Limb (tissue), 2 donors: ENCODE measurements at regions not wholly inside any gene's neighbourhood (a gene's known extent, or its start where the extent isn't known, plus 50 kb on each side); places are given as distances from the start of the nearest gene placed in this dataset.
"Not testable (repeated sequence)": the region's sequence is repeated elsewhere in the genome, so short reads cannot be mapped to it uniquely, and the experiment has no call there.

ENCODE experiments used
- DNase-seq, 2 donors: peaks; one replicate each; pipeline ENCODE4 v3.0.0-alpha.2; 2016; ENCODE audit errors: extremely low spot score in 2 of 2

- no peak for DNase-seq
Observed at GRCh38 chr18:68429841-68430240, 285.1 kb downstream of the TMX3 start.

DNA sequence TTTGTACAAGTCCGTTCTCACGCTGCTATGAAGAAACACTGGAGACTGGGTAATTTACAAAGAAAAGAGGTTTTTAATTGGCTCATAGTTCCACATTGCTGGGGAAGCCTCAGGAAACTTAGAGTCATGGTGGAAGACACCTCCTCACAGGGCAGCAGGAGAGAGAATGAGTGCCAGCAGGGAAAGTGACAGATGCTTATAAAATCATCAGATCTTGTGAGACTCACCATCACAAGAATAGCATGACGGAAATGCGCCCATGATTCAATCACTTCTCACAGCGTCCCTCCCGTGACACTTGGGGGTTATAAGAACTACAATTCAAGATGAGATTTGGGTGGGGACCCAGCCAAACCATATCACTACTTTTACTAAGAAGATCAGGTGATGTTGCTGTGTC, 285.8 kb downstream of the TMX3 start:
- no peak for DNase-seq

GRCh38 chr18:68428661-68429060, 286.2 kb downstream of the TMX3 start:
- no peak for DNase-seq

DNA sequence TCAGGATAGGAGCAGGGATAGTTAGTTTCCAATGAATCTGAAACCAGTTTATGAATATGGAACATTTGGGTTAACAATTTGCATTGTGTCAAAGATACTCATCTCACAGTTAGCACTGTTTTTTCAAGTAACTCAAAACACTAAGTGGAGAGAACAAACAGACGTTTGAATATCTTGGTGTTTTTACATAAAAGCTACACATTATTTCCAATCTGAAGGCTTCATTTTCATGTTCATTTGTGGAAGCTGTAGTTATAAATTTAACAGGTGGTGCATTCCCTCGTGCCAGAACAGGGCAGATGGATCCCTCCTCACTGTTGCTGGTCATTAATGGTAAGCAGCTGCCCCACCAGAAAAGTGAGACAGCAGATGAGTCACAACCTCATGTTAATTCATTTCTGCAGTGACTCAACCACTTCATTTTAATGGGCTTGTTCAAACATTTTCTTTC, 286.9 kb downstream of the TMX3 start:
- DNase-seq, result peak; percentile 34 to 54

DNA sequence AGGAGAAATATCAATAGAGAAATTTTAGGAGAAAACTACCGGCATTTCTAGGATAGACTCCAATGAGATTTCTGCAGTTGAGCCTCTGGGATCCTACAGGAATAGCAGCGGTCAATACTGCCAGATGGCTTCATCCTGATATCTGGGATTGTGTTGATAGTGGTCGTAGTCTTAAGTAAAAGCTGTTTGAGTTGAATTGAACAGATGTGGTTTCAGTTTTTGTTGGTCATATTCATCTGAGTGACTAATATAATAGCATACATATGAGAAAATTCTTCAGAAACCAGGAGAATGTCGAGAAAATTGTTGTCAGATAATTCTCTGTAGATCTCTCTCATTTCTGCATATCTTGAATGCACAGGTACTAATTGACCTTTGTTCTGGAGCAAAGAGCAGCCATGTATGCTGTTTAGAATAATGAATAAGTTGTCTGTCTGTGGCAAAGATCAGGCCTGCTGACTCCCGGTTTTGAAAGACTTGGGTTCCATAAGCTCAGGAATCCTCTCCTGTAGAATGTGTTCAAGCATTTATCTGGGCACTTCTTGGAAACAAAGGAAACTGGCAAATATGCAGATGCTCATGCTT, 288.1 kb downstream of the TMX3 start:
- DNase-seq, result no peak

GRCh38 chr18:68418881-68419280, 296.0 kb downstream of the TMX3 start:
- DNase-seq, result no peak

- DNase-seq, result no peak
Observed at GRCh38 chr18:68418226-68418868, 296.6 kb downstream of the TMX3 start.

DNA sequence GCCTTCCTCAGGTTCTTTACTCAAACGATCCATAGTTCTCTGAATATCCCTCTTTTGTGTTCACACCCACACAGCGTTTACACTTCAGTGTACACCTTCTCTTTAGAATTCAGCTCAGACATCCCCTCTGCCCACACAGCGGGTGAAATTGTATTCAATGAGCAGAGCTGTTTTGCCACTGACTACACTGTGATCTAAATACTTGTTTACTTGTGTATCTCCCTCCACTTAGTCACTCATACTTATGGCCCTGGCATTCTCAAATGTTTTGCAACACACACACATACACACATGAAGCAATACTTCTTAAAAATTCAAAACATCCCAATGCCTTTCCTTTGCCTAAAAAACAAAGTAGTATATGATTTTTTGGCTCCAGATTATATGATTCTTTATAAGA, 297.1 kb downstream of the TMX3 start:
- no peak for DNase-seq

GRCh38 chr18:68417166-68417799, 297.6 kb downstream of the TMX3 start:
- no peak for DNase-seq

DNA sequence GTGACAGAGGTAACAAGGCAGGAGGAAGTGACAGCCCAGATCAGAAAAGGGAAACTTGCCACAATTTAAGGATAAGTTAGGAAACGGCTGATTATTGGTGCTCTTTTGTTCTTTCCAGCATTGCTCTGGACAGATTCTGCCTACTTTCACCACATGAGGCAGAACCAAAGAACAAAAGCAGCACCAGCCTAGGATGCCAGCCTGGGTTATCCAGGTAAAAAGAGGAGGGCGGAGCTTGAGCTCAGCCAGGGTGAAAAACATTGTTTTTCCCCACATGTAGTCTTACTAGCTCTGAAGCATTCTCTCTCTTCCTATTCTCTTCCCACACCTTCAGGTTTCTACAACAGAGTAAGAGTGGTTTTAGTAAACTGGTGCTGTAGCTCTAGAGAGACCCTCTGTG, 300.5 kb downstream of the TMX3 start:
- no peak for DNase-seq

- DNase-seq, result no peak
Observed at GRCh38 chr18:68409576-68409975, 305.3 kb downstream of the TMX3 start.

- DNase-seq, result no peak
Observed at GRCh38 chr18:68406761-68407160, 308.1 kb downstream of the TMX3 start.

DNA sequence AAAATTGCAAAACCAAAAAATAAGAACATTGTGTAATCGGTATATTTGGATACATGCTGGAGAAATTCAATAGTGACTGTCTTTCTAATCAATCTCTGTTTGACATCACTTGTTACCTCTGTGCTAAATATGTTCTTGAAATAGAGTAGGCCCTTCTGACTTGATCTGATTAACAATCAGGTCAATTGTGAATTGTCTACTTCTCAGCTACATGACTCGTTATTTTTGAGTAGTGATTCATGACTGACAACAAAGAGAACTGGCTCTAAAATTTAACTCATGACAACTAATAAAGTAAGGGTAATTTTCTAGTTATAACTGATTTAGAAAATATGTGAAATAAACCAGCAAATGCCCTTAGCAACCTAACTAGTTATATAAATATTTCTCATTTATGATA, 312.1 kb downstream of the TMX3 start:
- DNase-seq, result no peak

GRCh38 chr18:68400889-68401288, 314.0 kb downstream of the TMX3 start:
- no peak for DNase-seq

DNA sequence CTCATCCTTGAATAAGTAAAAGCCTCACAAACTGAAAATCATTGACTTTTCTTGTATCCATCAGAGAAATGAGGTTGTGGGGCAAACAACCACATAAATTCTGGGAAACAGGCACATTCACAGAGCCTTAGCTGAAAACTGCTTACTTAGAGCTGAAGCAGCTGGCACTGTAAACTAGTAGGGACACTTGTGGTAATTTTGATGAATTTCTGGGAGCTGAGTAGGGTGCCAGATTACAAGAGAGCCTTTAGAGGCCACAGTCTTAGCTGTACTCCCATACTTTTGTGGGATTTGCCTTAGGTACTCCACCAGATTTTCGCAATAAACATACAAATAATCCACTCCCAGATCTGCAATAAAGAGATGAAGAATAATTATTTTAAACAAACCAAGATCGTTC, 315.2 kb downstream of the TMX3 start:
- no peak for DNase-seq

GRCh38 chr18:68397241-68398035, 317.5 kb downstream of the TMX3 start:
- no peak for DNase-seq

DNA sequence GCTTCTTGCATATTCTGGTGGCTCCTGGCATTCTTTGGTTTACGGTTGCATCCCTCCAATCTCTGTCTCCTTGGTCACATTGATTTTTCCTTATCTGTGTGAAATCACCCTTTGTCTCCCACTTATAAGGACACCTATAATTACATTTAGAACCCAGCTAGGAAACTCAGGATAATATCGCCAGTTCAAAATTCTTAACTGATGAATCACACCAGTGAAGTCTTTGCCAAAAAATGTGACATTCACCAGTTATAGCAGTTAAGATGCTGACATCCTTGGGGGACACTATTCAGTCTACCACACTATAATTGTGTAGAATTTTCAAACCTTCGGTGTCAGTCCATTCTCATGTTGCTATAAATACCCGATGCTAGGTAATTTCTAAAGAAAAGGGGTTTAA, 320.2 kb downstream of the TMX3 start:
- DNase-seq, result no peak

GRCh38 chr18:68391801-68392200, 323.1 kb downstream of the TMX3 start:
- no peak for DNase-seq

DNA sequence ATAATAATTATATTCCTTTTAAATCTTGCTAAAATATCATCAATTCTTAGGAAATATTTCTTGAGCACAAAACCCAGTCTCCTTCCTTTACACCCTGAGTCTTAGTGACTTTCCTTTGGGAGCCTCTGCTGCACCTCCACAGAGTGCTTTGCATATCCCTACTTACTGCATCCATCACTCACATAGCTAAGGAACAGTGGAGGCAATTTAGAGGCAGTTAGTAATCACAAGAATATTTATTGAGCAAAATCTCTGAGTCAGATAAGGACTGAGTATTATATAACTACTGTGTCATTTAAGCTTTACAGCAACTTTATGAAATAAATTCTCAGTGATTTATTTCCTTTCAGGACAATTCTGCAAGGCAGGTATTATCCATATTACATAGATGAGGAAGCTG, 327.7 kb downstream of the TMX3 start:
- no peak for DNase-seq

DNA sequence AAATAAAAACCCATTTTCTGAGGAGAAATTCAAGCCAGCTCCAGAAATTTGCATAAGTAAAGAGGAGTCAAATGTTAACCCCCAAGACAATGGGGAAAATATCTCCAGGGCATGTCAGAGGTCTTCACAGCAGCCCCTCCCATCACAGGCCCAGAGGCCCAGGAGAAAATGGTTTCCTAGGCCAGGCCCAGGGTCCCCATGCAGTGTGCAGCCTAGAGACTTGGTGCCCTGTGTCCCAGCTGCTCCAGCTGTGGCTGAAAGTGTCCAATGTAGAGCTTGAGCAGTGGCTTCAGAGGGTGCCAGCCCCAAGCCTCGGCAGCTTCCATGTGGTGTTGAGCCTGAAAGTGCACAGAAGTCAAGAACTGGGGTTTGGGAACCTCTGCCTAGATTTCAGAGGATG, 330.9 kb downstream of the TMX3 start:
- DNase-seq, result not testable (repeated sequence)

DNA sequence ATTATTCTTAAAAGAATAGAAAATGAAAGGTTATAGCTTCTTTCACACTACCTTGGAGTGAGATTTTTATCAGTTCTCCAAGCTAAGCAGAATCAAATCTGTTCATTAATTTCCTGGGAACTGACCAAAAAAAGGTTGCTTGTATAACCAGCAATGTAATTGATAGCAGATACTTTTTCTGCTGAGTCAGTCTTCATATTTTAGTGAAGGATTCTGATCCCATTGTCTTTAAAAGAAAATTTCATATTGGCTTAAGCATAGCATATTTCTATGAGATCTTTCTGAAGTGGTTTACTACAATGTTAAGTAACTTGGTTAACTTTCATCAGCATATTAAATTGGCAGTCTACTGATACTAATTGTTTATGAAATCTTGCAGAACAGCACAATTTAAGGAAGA, 338.0 kb downstream of the TMX3 start:
- DNase-seq, result no peak

- DNase-seq, result no peak
Observed at GRCh38 chr18:68362907-68363306, 352.0 kb downstream of the TMX3 start.
